Right lobe of liver (tissue), 6 donors: ENCODE measurements at regions not wholly inside any gene's neighbourhood (a gene's known extent, or its start where the extent isn't known, plus 50 kb on each side); places are given as distances from the start of the nearest gene placed in this dataset.

Experiments
- ATAC-seq, 4 donors: fragments of 200-7000 bp; cut with Tn5 transposase; one replicate each; pipeline ENCODE4 v1.9.1; 2020; ENCODE audit warnings: mild to moderate bottlenecking in 4 of 4, moderate library complexity in 4 of 4
- DNase-seq, 3 donors: peaks; one replicate each; pipeline ENCODE4 v3.0.0-alpha.2; 2020
- H3K27ac ChIP-seq, 3 donors: fragments of 200-600 bp; one replicate each; pipeline ENCODE4 v1.8.0; 2022
- H3K27me3 ChIP-seq, 2 donors: fragments of 200-600 bp; one replicate each; pipeline ENCODE4 v1.8.0; 2022
- H3K36me3 ChIP-seq, 4 donors: fragments of 200-600 bp; sonication (generic) in 1 of 4; one replicate each; pipeline versions ENCODE4 v1.5.1 to v1.8.0; 2017 to 2022; ENCODE audit warnings: control low read depth in 1 of 4
- H3K4me1 ChIP-seq, 4 donors: fragments of 200-600 bp; sonication (generic) in 1 of 4; one replicate each; pipeline versions ENCODE4 v1.5.1 to v1.8.0; 2017 to 2022; ENCODE audit warnings: control low read depth in 1 of 4
- H3K4me3 ChIP-seq, 3 donors: fragments of 200-600 bp; one replicate each; pipeline ENCODE4 v1.8.0; 2022
- H3K9me3 ChIP-seq, 4 donors: fragments of 200-600 bp; sonication (generic) in 1 of 4; one replicate each; pipeline versions ENCODE4 v1.5.1 to v1.8.0; 2017 to 2022; ENCODE audit warnings: control low read depth in 1 of 4
- CTCF ChIP-seq, 4 donors: fragments of 200-600 bp in 3 of 4; fragments of 450-650 bp in 1 of 4; IDR thresholded peaks; one replicate each; pipeline versions ENCODE4 v1.5.1 to v1.8.0; 2016 to 2022; ENCODE audit warnings: antibody characterized with exemption in 4 of 4, mild to moderate bottlenecking in 2 of 4
- POLR2A ChIP-seq: fragments of 450-650 bp; IDR thresholded peaks from one replicate; pipeline ENCODE4 v1.6.1; 2017; ENCODE audit warnings: antibody characterized with exemption, mild to moderate bottlenecking
- WGBS: methylation state at CpG from one replicate; pipeline ENCODE4 v1.1.6; 2018; ENCODE audit warnings: low coverage, low lambda C conversion rate; ENCODE audit not compliant: insufficient coverage; ENCODE audit errors: missing lambda C conversion rate; 5-methylcytosine and 5-hydroxymethylcytosine counted together
- intact Hi-C, 2 donors: fragments of 100-400 bp; cut with DNase I; formaldehyde crosslinking; loops; one replicate each; pipeline versions ENCODE4 v1.11.2 to v1.14.1; 2022
- donor health status: DM: no; HTN: yes; CAD: no.
- donor health status: DM: no; HTN: no; CAD: no.
- donor health status: DM: no; HTN: no; CAD: no.
- donor health status: DM: no; HTN: yes; CAD: no.
- donor health status: DM: no; HTN: yes; CAD: no.

GRCh38 chr7:119988401-119988800 is 284.6 kb upstream of the KCND2 start:
- no peak for TF ChIP-seq POLR2A
- TF ChIP-seq CTCF (IDR thresholded peaks at IDR 0.05) = no peak
- no peaks in the 10 kb centered on the region for H3K36me3 ChIP-seq
- H3K9me3 ChIP-seq = no peaks in the 10 kb centered on the region
- DNase-seq (no peak), ATAC-seq (no peak)
- H3K27me3 ChIP-seq = no peaks in the 10 kb centered on the region
- intact Hi-C loops = no loop called here
- no peaks in the 10 kb centered on the region for H3K4me1 ChIP-seq
- H3K27ac ChIP-seq = no peak overlapping the region
- WGBS = 50% methylated on average over 1 of the region's 1 CpG
- no peak overlapping the region for H3K4me3 ChIP-seq

- H3K27me3 ChIP-seq = no peaks in the 10 kb centered on the region
- TF ChIP-seq POLR2A = no peak
- no peak for TF ChIP-seq CTCF (IDR thresholded peaks at IDR 0.05)
- WGBS = 43% methylated on average over 3 of the region's 3 CpGs
- H3K4me3 ChIP-seq = no peak overlapping the region
- ATAC-seq (no peak), DNase-seq (no peak)
- intact Hi-C loops = no loop called here
- no peaks in the 10 kb centered on the region for H3K9me3 ChIP-seq
- H3K36me3 ChIP-seq = no peaks in the 10 kb centered on the region
- no peak overlapping the region for H3K27ac ChIP-seq
- no peaks in the 10 kb centered on the region for H3K4me1 ChIP-seq
These were observed 278.0 kb upstream of the KCND2 start for GRCh38 chr7:119994928-119995327.

GRCh38 chr7:119996634-119997033 is 276.3 kb upstream of the KCND2 start:
- intact Hi-C loops = no loop called here
- no peak for DNase-seq
- ATAC-seq = no peak
- no peaks in the 10 kb centered on the region for H3K4me1 ChIP-seq
- no peak for TF ChIP-seq CTCF (IDR thresholded peaks at IDR 0.05)
- no peak for TF ChIP-seq POLR2A
- no peaks in the 10 kb centered on the region for H3K9me3 ChIP-seq
- no peaks in the 10 kb centered on the region for H3K27me3 ChIP-seq
- 30% methylated on average over 3 of the region's 3 CpGs for WGBS
- no peak overlapping the region for H3K27ac ChIP-seq
- H3K36me3 ChIP-seq = no peaks in the 10 kb centered on the region
- no peak overlapping the region for H3K4me3 ChIP-seq

- H3K36me3 ChIP-seq = no peaks in the 10 kb centered on the region
- intact Hi-C loops = no loop called here
- H3K27ac ChIP-seq = no peak overlapping the region
- H3K4me3 ChIP-seq = no peak overlapping the region
- DNase-seq (no peak), ATAC-seq (no peak)
- WGBS = 58% methylated on average over 5 of the region's 5 CpGs
- H3K9me3 ChIP-seq = no peaks in the 10 kb centered on the region
- no peaks in the 10 kb centered on the region for H3K4me1 ChIP-seq
- TF ChIP-seq CTCF (IDR thresholded peaks at IDR 0.05) (no peak), POLR2A (no peak)
- no peaks in the 10 kb centered on the region for H3K27me3 ChIP-seq
These were observed 273.1 kb upstream of the KCND2 start for GRCh38 chr7:119999738-120000475.
